DOHH2 (cell line): ENCODE measurements at regions not wholly inside any gene's neighbourhood (a gene's known extent, or its start where the extent isn't known, plus 50 kb on each side); places are given as distances from the start of the nearest gene placed in this dataset.

Experiments used
- CTCF ChIP-seq: fragments of 200-600 bp; sonication (generic); IDR thresholded peaks from one replicate; pipeline ENCODE4 v1.5.1; 2014; ENCODE audit warnings: antibody characterized with exemption, mild to moderate bottlenecking, low read depth, low read length; ENCODE audit not compliant: poor library complexity, severe bottlenecking
- EZH2phosphoT487 ChIP-seq: fragments of 200-600 bp; sonication (generic); IDR thresholded peaks from 2 replicates; pipeline ENCODE4 v1.6.1; 2017; ENCODE audit warnings: borderline replicate concordance, mild to moderate bottlenecking, antibody characterized with exemption, low read length, moderate library complexity, mixed read lengths

- no peak for TF ChIP-seq CTCF
- no peak for TF ChIP-seq EZH2phosphoT487
Measured at GRCh38 chr2:188076149-188077056, 215.3 kb upstream of the GULP1 start.
